Chondrocyte (in vitro differentiated cells): ENCODE measurements at regions not wholly inside any gene's neighbourhood (a gene's known extent, or its start where the extent isn't known, plus 50 kb on each side); places are given as distances from the start of the nearest gene placed in this dataset.

ENCODE experiments used
- DNase-seq: peaks from one replicate; pipeline ENCODE4 v3.0.0; 2021; ENCODE audit warnings: mixed read lengths, low spot score
- H3K27ac Mint-ChIP-seq: one replicate; pipeline ENCODE4 v1.8.0; 2021; ENCODE audit warnings: mild to moderate bottlenecking, moderate library complexity, mixed read lengths; ENCODE audit not compliant: unreplicated experiment
- H3K27me3 Mint-ChIP-seq: 2 replicates; pipeline ENCODE4 v1.8.0; 2021; ENCODE audit warnings: low read depth, mixed read lengths
- H3K36me3 Mint-ChIP-seq: 2 replicates; pipeline ENCODE4 v1.8.0; 2021; ENCODE audit warnings: low read depth, mixed read lengths
- H3K4me1 Mint-ChIP-seq: 2 replicates; pipeline ENCODE4 v1.8.0; 2021; ENCODE audit warnings: low read depth, mild to moderate bottlenecking, mixed read lengths
- H3K4me3 Mint-ChIP-seq: one replicate; pipeline ENCODE4 v1.8.0; 2021; ENCODE audit warnings: mild to moderate bottlenecking, moderate library complexity, mixed read lengths; ENCODE audit not compliant: unreplicated experiment
- H3K9me3 Mint-ChIP-seq: 2 replicates; pipeline ENCODE4 v1.8.0; 2021; ENCODE audit warnings: low read depth, mixed read lengths
- TF ChIP-seq, protein P1 (sequence below): fragments of 200-600 bp; sonication (generic); IDR thresholded peaks from 2 replicates; pipeline ENCODE4 v1.5.0; 2021; ENCODE audit warnings: antibody characterized with exemption, mild to moderate bottlenecking, moderate library complexity

DNA sequence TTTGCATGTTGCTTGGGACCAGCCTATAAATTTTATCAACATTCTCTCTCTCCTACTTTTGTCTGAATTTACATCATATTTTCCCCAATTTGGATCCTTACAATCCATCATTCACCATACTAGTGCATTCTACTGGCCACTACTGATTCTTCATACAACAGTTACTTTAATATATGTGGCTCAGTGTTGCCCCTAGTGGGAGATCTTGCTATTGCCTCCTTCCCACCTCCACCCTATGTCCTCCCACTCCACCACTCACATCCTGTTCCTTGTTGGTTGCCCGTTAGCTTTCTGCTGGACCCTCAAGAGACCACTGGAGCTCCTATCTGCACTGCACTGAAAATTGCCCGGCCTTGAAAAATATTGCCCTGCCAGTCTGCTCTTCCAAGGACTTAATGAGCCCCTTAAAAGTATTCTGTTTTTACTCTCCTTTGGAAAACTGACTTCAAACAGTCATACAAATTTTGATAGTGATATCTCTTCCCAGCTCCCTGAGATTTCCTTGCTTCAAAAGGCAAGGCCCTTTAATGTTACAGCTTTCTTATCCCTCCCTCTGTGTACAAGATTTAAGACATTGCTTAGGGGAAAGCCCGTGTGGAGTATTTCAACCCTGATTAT is 243.2 kb upstream of the TMEM229A start:
- H3K27me3 Mint-ChIP-seq: no peaks in the 10 kb centered on the region
- TF ChIP-seq, protein P1, sequence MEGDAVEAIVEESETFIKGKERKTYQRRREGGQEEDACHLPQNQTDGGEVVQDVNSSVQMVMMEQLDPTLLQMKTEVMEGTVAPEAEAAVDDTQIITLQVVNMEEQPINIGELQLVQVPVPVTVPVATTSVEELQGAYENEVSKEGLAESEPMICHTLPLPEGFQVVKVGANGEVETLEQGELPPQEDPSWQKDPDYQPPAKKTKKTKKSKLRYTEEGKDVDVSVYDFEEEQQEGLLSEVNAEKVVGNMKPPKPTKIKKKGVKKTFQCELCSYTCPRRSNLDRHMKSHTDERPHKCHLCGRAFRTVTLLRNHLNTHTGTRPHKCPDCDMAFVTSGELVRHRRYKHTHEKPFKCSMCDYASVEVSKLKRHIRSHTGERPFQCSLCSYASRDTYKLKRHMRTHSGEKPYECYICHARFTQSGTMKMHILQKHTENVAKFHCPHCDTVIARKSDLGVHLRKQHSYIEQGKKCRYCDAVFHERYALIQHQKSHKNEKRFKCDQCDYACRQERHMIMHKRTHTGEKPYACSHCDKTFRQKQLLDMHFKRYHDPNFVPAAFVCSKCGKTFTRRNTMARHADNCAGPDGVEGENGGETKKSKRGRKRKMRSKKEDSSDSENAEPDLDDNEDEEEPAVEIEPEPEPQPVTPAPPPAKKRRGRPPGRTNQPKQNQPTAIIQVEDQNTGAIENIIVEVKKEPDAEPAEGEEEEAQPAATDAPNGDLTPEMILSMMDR: peak; percentile 67
- no peaks in the 10 kb centered on the region for H3K36me3 Mint-ChIP-seq
- no peak overlapping the region for H3K27ac Mint-ChIP-seq
- no peak overlapping the region for H3K4me3 Mint-ChIP-seq
- H3K9me3 Mint-ChIP-seq: no peaks in the 10 kb centered on the region
- no peaks in the 10 kb centered on the region for H3K4me1 Mint-ChIP-seq
- DNase-seq: no peak

DNA sequence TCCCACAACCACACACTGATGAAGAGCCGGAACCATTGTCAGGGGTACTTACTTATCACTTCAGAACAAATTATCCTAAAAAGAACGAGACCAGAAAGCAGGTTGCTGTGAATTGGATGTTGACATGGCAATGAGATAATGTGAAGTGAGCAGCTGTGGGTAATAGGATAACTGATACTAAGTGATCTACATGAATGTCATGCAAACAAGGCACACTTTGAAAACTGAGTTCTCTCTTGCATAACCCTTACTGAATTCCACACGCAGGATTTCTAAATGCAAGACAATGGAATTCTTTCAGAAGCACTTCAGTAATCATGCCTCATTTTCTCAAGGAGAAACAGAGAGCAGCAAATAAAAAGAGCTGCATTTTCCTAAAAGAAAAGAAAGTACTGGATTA is 242.5 kb upstream of the TMEM229A start:
- no peak for DNase-seq
- Mint-ChIP-seq H3K4me1 (no peaks in the 10 kb centered on the region), H3K9me3 (no peaks in the 10 kb centered on the region), H3K36me3 (no peaks in the 10 kb centered on the region), H3K27me3 (no peaks in the 10 kb centered on the region), H3K27ac (no peak overlapping the region), H3K4me3 (no peak overlapping the region)
- TF ChIP-seq, protein P1: no peak

DNA sequence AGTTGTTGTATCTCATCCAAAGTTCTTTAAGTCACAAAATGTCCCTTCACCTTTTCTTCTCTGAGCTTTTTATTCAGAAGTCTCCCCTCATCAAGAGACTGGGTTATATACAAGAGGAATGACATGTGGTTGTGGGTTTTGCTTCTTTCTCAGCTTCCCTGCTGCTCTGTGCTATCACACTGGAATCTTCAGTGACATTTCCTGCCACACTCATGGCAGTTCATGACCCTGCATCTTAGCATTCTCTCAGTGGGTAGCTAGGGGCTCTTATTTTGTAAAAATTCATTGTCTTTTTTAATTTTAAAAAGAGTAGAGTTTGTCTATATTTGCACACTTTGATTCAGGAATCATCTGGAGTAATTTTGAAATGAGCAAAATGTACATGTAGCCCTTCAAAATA is 236.9 kb upstream of the TMEM229A start:
- TF ChIP-seq, protein P1: no peak
- Mint-ChIP-seq H3K4me1 (no peaks in the 10 kb centered on the region), H3K36me3 (no peaks in the 10 kb centered on the region), H3K4me3 (no peak overlapping the region), H3K27me3 (no peaks in the 10 kb centered on the region), H3K27ac (no peak overlapping the region), H3K9me3 (no peaks in the 10 kb centered on the region)
- DNase-seq: no peak

DNA sequence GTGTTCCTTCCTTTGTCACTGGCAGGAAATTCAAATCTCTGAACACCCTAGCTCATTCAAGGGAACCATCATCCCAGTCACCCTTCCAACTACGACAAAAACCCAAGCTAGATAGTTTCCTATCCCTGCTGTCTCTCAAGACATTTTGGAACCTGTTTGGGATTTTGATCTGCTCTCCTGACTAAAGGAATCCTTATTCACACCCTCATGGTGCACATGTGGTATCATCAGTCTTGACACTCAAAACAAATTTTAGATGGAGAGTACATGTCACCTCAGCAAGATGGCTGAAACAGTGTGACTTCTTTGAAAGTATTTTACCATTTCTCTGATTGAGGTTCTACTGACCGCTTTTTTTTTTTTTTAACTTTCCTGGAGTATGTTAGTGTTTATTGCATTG is 234.3 kb upstream of the TMEM229A start:
- H3K4me3 Mint-ChIP-seq: no peak overlapping the region
- H3K4me1 Mint-ChIP-seq: no peaks in the 10 kb centered on the region
- TF ChIP-seq, protein P1: no peak
- no peaks in the 10 kb centered on the region for H3K9me3 Mint-ChIP-seq
- no peak overlapping the region for H3K27ac Mint-ChIP-seq
- no peak for DNase-seq
- no peaks in the 10 kb centered on the region for H3K27me3 Mint-ChIP-seq
- no peaks in the 10 kb centered on the region for H3K36me3 Mint-ChIP-seq

DNA sequence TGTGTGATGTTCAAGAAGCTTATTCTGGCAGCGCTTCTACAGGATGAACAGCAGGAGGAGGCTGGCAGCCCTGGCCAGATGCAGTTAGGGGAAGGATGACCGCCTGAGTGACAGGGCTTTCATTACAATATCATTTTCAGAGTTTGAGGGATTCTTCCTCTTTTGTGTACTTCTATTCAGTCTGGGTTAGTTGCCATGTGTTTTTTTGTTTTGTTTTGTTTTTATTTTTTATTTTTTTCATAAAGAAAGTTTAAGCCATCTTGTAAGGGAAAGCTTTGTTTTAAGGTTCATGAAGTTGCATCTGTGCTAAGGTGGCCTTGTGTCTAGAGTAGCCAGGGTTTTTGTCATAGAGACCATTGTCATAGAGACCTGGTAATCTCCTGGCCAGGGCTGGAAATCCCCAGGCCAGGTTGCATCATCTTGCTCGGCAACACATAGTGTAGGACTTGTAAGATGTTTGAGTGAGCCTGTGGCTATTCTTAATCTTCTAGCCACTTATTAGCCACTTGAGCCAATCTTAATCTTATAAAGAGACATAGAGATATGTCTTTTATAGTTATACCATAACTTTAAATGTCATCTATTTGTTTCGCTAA is 230.5 kb upstream of the TMEM229A start:
- DNase-seq: no peak
- no peaks in the 10 kb centered on the region for H3K27me3 Mint-ChIP-seq
- peak overlapping the region; percentile 5 for H3K27ac Mint-ChIP-seq
- no peaks in the 10 kb centered on the region for H3K4me1 Mint-ChIP-seq
- no peak overlapping the region for H3K4me3 Mint-ChIP-seq
- H3K36me3 Mint-ChIP-seq: no peaks in the 10 kb centered on the region
- TF ChIP-seq, protein P1: no peak
- H3K9me3 Mint-ChIP-seq: no peaks in the 10 kb centered on the region
